GM12801 (cell line): ENCODE measurements at regions not wholly inside any gene's neighbourhood (a gene's known extent, or its start where the extent isn't known, plus 50 kb on each side); places are given as distances from the start of the nearest gene placed in this dataset.

Source experiments
- CTCF ChIP-seq: IDR thresholded peaks from one replicate; pipeline ENCODE4 v1.5.1; 2011; ENCODE audit warnings: control low read depth; ENCODE audit not compliant: insufficient read length; ENCODE audit errors: extremely low read depth

- TF ChIP-seq CTCF = no peak
Observed at GRCh38 chr4:123953566-123953965, 557.0 kb downstream of the SPRY1 start.

GRCh38 chr4:123954220-123954619 lies 557.6 kb downstream of the SPRY1 start:
- no peak for TF ChIP-seq CTCF

- TF ChIP-seq CTCF = no peak
Observed at GRCh38 chr4:123955167-123955800, 558.7 kb downstream of the SPRY1 start.

GRCh38 chr4:123956204-123956603 lies 559.6 kb downstream of the SPRY1 start:
- TF ChIP-seq CTCF = no peak

GRCh38 chr4:123966990-123967769 lies 570.6 kb downstream of the SPRY1 start:
- no peak for TF ChIP-seq CTCF

- TF ChIP-seq CTCF = no peak
Observed at GRCh38 chr4:123972031-123972430, 575.4 kb downstream of the SPRY1 start.

- no peak for TF ChIP-seq CTCF
Observed at GRCh38 chr4:123974386-123975149, 578.0 kb downstream of the SPRY1 start.
